ENCODE measurements at regions not wholly inside any gene's neighbourhood (a gene's known extent, or its start where the extent isn't known, plus 50 kb on each side); places are given as distances from the start of the nearest gene placed in this dataset.

DNA sequence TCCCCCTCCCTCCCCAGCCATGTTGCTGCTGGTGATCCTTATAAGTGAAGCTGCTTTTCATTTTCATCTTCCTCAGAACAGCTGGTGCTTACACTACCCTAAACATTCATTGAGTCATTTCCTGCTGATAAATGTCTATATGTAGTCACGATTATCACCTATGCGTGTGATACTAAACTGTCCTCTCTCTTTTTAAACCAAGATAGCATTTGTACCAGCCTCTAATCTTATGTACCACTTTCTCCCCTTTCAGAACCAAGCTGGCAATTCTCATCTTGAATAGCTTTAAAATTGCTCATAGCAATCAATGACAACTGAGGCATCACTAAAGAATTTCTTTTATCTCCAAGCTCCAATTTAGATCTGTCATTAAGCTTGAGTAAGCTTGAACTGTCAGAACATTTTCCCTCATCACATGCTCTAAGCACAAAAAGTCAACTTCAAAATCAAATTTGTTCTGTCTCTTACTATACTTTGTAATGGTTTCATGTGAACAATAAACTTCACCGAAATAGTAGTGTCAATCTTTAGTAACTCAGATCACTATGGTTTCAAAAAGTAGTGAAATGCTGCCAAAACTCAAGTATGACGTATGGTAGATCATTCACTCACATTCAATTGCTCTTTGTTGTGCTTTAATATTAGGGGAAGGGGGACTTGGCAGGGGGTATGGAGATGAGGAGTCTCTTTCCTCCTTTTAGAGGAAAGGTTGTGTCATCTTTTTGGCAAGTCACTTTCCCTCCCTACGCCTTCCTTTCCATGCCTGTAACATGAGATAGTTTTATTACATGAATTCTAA is 178.1 kb upstream of the NOVA1 start:
- no peaks in the 10 kb centered on the region for H3K36me3 ChIP-seq
- no peaks in the 10 kb centered on the region for H3K9me3 ChIP-seq
- no peak overlapping the region for H3K27ac ChIP-seq
- intact Hi-C loops (cut with DNase I), result no loop called here
- no peaks in the 10 kb centered on the region for H3K4me1 ChIP-seq
- 77 to 85% methylated on average over 5 of the region's 5 CpGs for WGBS, 2 donors
- H3K27me3 ChIP-seq, result no peaks in the 10 kb centered on the region
- H3K4me3 ChIP-seq (replicated peaks in 1 of 3), result no peak overlapping the region
- TF ChIP-seq CTCF (IDR thresholded peaks at IDR 0.05), result no peak
- no peak for DNase-seq

GRCh38 chr14:26791117-26791806 is 193.4 kb upstream of the NOVA1 start:
- no peak overlapping the region for H3K4me3 ChIP-seq (replicated peaks in 1 of 3)
- H3K9me3 ChIP-seq, result no peaks in the 10 kb centered on the region
- no peaks in the 10 kb centered on the region for H3K27me3 ChIP-seq
- no peak overlapping the region for H3K27ac ChIP-seq
- no peak for DNase-seq
- 71 to 74% methylated on average over 4 of the region's 4 CpGs for WGBS, 2 donors
- intact Hi-C loops (cut with DNase I), result no loop called here
- TF ChIP-seq CTCF (IDR thresholded peaks at IDR 0.05) (no peak), POLR2A (IDR thresholded peaks at IDR 0.05) (no peak)
- no peaks in the 10 kb centered on the region for H3K4me1 ChIP-seq
- no peaks in the 10 kb centered on the region for H3K36me3 ChIP-seq

DNA sequence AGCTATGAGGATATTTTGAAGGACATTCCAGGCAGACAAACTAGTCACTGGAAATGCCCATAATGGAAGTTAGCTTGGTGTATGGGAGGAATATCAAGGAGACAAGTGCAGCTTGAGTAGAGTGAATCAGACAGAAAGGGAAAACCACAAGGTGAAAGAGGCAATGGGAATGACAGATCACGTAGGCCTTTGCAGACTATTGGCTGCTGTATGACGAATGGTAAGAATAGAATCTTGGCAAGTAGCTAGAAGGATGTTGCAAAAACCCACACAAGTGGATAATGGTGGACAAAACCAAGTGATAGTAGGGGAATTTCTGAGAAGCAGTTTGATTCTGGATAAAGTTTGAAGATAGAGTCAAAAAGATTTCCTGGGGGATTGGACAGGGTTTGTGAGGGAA is 196.9 kb upstream of the NOVA1 start:
- H3K4me3 ChIP-seq (replicated peaks in 1 of 3), result no peak overlapping the region
- no peak overlapping the region for H3K27ac ChIP-seq
- no peak for DNase-seq
- no peaks in the 10 kb centered on the region for H3K36me3 ChIP-seq
- intact Hi-C loops (cut with DNase I), result no loop called here
- no peaks in the 10 kb centered on the region for H3K4me1 ChIP-seq
- no peak for TF ChIP-seq POLR2A (IDR thresholded peaks at IDR 0.05)
- no peak for TF ChIP-seq CTCF (IDR thresholded peaks at IDR 0.05)
- H3K27me3 ChIP-seq, result no peaks in the 10 kb centered on the region
- no peaks in the 10 kb centered on the region for H3K9me3 ChIP-seq
- WGBS, 2 donors, result 72 to 80% methylated on average over 2 of the region's 2 CpGs

DNA sequence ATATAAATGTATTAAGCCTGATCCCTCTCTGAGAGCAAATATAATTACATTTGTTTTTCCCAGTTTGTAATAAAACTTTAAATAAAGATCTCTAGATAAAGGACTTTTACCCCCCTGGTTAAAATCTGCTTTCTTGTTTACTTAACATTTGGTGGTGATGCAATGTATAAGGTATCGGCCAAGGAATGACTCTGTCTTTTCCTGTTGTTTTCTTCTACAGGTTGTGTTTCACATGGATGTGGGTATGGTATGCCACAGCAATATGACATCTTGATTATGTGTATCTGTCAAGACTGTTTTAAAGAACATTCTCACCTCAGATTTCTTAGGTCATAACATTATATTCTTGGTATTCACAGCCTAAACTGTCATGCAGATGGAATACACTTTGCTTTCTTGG is 210.6 kb upstream of the NOVA1 start:
- no peak for DNase-seq
- 70 to 93% methylated on average over 1 of the region's 1 CpG for WGBS, 2 donors
- Histone ChIP-seq H3K4me1 (no peaks in the 10 kb centered on the region), H3K4me3 (replicated peaks in 1 of 3) (no peak overlapping the region), H3K27me3 (no peaks in the 10 kb centered on the region), H3K36me3 (no peaks in the 10 kb centered on the region), H3K9me3 (no peaks in the 10 kb centered on the region), H3K27ac (no peak overlapping the region)
- TF ChIP-seq CTCF (IDR thresholded peaks at IDR 0.05) (no peak), POLR2A (IDR thresholded peaks at IDR 0.05) (no peak)
- intact Hi-C loops (cut with DNase I), result no loop called here

DNA sequence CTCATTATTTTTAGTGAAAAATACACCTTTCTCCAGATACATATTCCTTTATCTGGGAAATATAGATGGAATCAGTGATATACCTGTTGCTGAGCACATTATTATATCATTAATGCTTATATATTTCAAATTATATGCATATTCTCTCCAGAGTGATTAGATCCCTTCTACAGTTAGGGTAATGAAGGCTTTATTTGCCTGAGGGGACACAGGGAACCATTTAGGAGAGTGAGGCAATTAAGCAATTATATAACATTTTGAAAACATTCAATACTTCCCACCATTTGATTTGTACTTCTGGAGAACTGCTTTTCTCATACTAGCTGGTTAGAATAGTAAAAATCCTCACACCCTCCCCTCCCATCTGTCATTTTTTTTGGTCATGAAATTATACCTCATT is 212.8 kb upstream of the NOVA1 start:
- Histone ChIP-seq H3K27me3 (no peaks in the 10 kb centered on the region), H3K27ac (no peak overlapping the region), H3K4me3 (replicated peaks in 1 of 3) (no peak overlapping the region), H3K4me1 (no peaks in the 10 kb centered on the region), H3K9me3 (no peaks in the 10 kb centered on the region), H3K36me3 (no peaks in the 10 kb centered on the region)
- DNase-seq, result no peak
- TF ChIP-seq CTCF (IDR thresholded peaks at IDR 0.05) (no peak), POLR2A (IDR thresholded peaks at IDR 0.05) (no peak)
- intact Hi-C loops (cut with DNase I), result no loop called here

Measured in thyroid gland (tissue), 4 donors.